SK-N-SH (cell line): ENCODE measurements at regions not wholly inside any gene's neighbourhood (a gene's known extent, or its start where the extent isn't known, plus 50 kb on each side); places are given as distances from the start of the nearest gene placed in this dataset.

ENCODE experiments used
- CTCF ChIA-PET: fragments of 300-600, 350-600 bp; formaldehyde crosslinking; extraction: SDS; loops from one replicate; lab custom pipeline; 2021; lab: Yijun Ruan, JAX
- POLR2A ChIA-PET: fragments of 350-600 bp; sonication (Branson Sonifier 250); formaldehyde crosslinking; extraction: SDS; loops from one replicate; lab custom pipeline; 2020; ENCODE audit warnings: antibody characterized with exemption, inconsistent platforms; lab: Yijun Ruan, JAX
- DNase-seq: peaks from one replicate; pipeline ENCODE4 v3.0.0; 2012
- H2AFZ ChIP-seq: fragments of 200-600 bp; sonication (generic); 2 replicates; pipeline ENCODE4 v1.8.1; 2016; ENCODE audit warnings: antibody characterized with exemption, mild to moderate bottlenecking, low read depth
- H3F3A ChIP-seq: fragments of 200-600 bp; sonication (generic); replicated peaks from 2 replicates; pipeline ENCODE3; 2016; ENCODE audit warnings: antibody characterized with exemption, mild to moderate bottlenecking; ENCODE audit not compliant: insufficient read depth
- H3K27ac ChIP-seq, 2 experiments: fragments of 200-500 bp in 1 of 2; fragments of 200-600 bp in 1 of 2; sonication (Bioruptor generic) in 1 of 2; sonication (generic), shearing (Covaris generic) in 1 of 2; 2 replicates each; pipeline versions ENCODE4 v1.5.1 to v1.6.1; 2014 to 2016; ENCODE audit warnings: low read depth in 2 of 2, inconsistent platforms in 1 of 2, low read length in 1 of 2, mild to moderate bottlenecking in 1 of 2, mixed read lengths in 1 of 2
- H3K27me3 ChIP-seq: fragments of 200-600 bp; sonication (generic), shearing (Covaris generic); 2 replicates; pipeline ENCODE4 v1.6.1; 2016; ENCODE audit warnings: mixed run types; ENCODE audit not compliant: insufficient read depth
- H3K36me3 ChIP-seq, 2 experiments: fragments of 200-500 bp in 1 of 2; fragments of 200-600 bp in 1 of 2; sonication (Bioruptor generic) in 1 of 2; sonication (generic) in 1 of 2; replicated peaks in 1 of 2; 2 replicates each; pipeline versions ENCODE3 to v1.5.1; 2014 to 2016; ENCODE audit warnings: low read length in 1 of 2, mild to moderate bottlenecking in 1 of 2; ENCODE audit not compliant: insufficient read depth in 2 of 2, control insufficient read depth in 1 of 2
- H3K4me1 ChIP-seq, 2 experiments: fragments of 200-500 bp in 1 of 2; fragments of 200-600 bp in 1 of 2; sonication (Bioruptor generic) in 1 of 2; sonication (generic), shearing (Covaris generic) in 1 of 2; 2 replicates each; pipeline versions ENCODE4 v1.5.1 to v1.6.1; 2014 to 2016; ENCODE audit warnings: low read depth in 1 of 2, low read length in 1 of 2, mixed run types in 1 of 2; ENCODE audit not compliant: insufficient read depth in 2 of 2, control insufficient read depth in 1 of 2
- H3K4me2 ChIP-seq: fragments of 200-600 bp; sonication (generic), shearing (Covaris generic); 2 replicates; pipeline ENCODE4 v1.6.1; 2017; ENCODE audit warnings: mixed run types
- H3K4me3 ChIP-seq, 2 experiments: fragments of 200-500 bp in 1 of 2; fragments of 200-600 bp in 1 of 2; sonication (Bioruptor generic) in 1 of 2; sonication (generic), shearing (Covaris generic) in 1 of 2; 2 replicates each; pipeline versions ENCODE4 v1.5.1 to v1.8.1; 2014 to 2016; ENCODE audit warnings: low read depth in 2 of 2, inconsistent platforms in 1 of 2, low read length in 1 of 2, mild to moderate bottlenecking in 1 of 2, mixed read lengths in 1 of 2, moderate library complexity in 1 of 2
- H3K79me2 ChIP-seq: fragments of 200-600 bp; sonication (generic); 2 replicates; pipeline ENCODE4 v1.8.1; 2017; ENCODE audit warnings: mild to moderate bottlenecking; ENCODE audit not compliant: insufficient read depth
- H3K9ac ChIP-seq: fragments of 200-600 bp; sonication (generic); 2 replicates; pipeline ENCODE4 v1.6.1; 2017; ENCODE audit warnings: mixed run types
- H3K9me2 ChIP-seq: fragments of 200-600 bp; sonication (generic); 2 replicates; pipeline ENCODE4 v1.6.1; 2017; ENCODE audit warnings: mixed run types
- H3K9me3 ChIP-seq: fragments of 200-600 bp; sonication (generic); 2 replicates; pipeline ENCODE4 v1.6.1; 2017; ENCODE audit warnings: mixed run types, mild to moderate bottlenecking, moderate library complexity
- H4K20me1 ChIP-seq: fragments of 200-600 bp; sonication (generic); 2 replicates; pipeline ENCODE4 v1.6.1; 2017; ENCODE audit warnings: mild to moderate bottlenecking, mixed run types; ENCODE audit not compliant: insufficient read depth
- CTCF ChIP-seq: fragments of 200-600 bp; sonication (generic); IDR thresholded peaks from 2 replicates; pipeline ENCODE4 v1.6.1; 2017; ENCODE audit warnings: antibody characterized with exemption, mild to moderate bottlenecking, moderate library complexity
- EP300 ChIP-seq, 2 experiments: IDR thresholded peaks; 2 replicates each; pipeline versions ENCODE4 v1.4.0 to v1.6.1; 2012; ENCODE audit warnings: borderline replicate concordance in 1 of 2, low read depth in 1 of 2, low read length in 1 of 2
- EZH2phosphoT487 ChIP-seq: fragments of 200-600 bp; sonication (generic); IDR thresholded peaks from 2 replicates; pipeline ENCODE4 v1.6.1; 2017; ENCODE audit warnings: low read depth, mixed run types, mild to moderate bottlenecking, antibody characterized with exemption, moderate library complexity, borderline replicate concordance
- FOSL2 ChIP-seq: IDR thresholded peaks from 2 replicates; pipeline ENCODE4 v1.4.0; 2012; ENCODE audit warnings: low read depth, mild to moderate bottlenecking, moderate library complexity, borderline replicate concordance
- FOXJ3 ChIP-seq: sonication (generic); formaldehyde crosslinking; IDR thresholded peaks from 2 replicates; pipeline ENCODE4 v1.5.1; 2020; ENCODE audit warnings: mild to moderate bottlenecking, missing genetic modification reagents
- GABPA ChIP-seq: IDR thresholded peaks from 2 replicates; pipeline ENCODE4 v1.4.0; 2012; ENCODE audit warnings: low read depth, mild to moderate bottlenecking
- MXI1 ChIP-seq: IDR thresholded peaks from 2 replicates; pipeline ENCODE4 v1.6.1; 2012; ENCODE audit warnings: mild to moderate bottlenecking, low read depth, low read length, improper control_type of control experiment
- NFIC ChIP-seq: IDR thresholded peaks from 2 replicates; pipeline ENCODE4 v1.4.0; 2012; ENCODE audit warnings: borderline replicate concordance
- NRF1 ChIP-seq: IDR thresholded peaks from 2 replicates; pipeline ENCODE4 v1.6.1; 2012; ENCODE audit warnings: low read depth, mild to moderate bottlenecking, low read length
- POLR2AphosphoS5 ChIP-seq: IDR thresholded peaks from 2 replicates; pipeline ENCODE4 v1.6.1; 2012; ENCODE audit warnings: low read depth, low read length
- RAD21 ChIP-seq: IDR thresholded peaks from 2 replicates; pipeline ENCODE4 v1.6.1; 2012; ENCODE audit warnings: mild to moderate bottlenecking, low read length
- RXRA ChIP-seq: IDR thresholded peaks from 2 replicates; pipeline ENCODE4 v1.4.0; 2012; ENCODE audit warnings: low read depth, mild to moderate bottlenecking, borderline replicate concordance
- SIN3A ChIP-seq: IDR thresholded peaks from 2 replicates; pipeline ENCODE4 v1.6.1; 2012; ENCODE audit warnings: low read depth, mild to moderate bottlenecking, low read length, moderate library complexity, borderline replicate concordance
- SMC3 ChIP-seq: IDR thresholded peaks from 2 replicates; pipeline ENCODE4 v1.6.1; 2012; ENCODE audit warnings: low read depth, low read length, improper control_type of control experiment
- TCF12 ChIP-seq: IDR thresholded peaks from 2 replicates; pipeline ENCODE4 v1.4.0; 2012
- USF1 ChIP-seq: IDR thresholded peaks from 2 replicates; pipeline ENCODE4 v1.4.0; 2012; ENCODE audit warnings: low read depth, borderline replicate concordance
- YY1 ChIP-seq: IDR thresholded peaks from 2 replicates; pipeline ENCODE4 v1.4.0; 2012; ENCODE audit warnings: low read depth, mild to moderate bottlenecking
- WGBS: methylation state at CpG from one replicate; pipeline ENCODE4 v1.1.6; 2017; ENCODE audit warnings: low lambda C conversion rate; 5-methylcytosine and 5-hydroxymethylcytosine counted together
- TF ChIP-seq, protein P1 (sequence below): fragments of 150-350 bp; IDR thresholded peaks from 2 replicates; pipeline ENCODE4 v1.6.1; 2016; ENCODE audit warnings: mild to moderate bottlenecking, low read depth, low read length
- TF ChIP-seq, protein P2 (sequence below): IDR thresholded peaks from 2 replicates; pipeline ENCODE4 v1.6.1; 2012; ENCODE audit warnings: mild to moderate bottlenecking, low read depth, low read length, moderate library complexity

DNA sequence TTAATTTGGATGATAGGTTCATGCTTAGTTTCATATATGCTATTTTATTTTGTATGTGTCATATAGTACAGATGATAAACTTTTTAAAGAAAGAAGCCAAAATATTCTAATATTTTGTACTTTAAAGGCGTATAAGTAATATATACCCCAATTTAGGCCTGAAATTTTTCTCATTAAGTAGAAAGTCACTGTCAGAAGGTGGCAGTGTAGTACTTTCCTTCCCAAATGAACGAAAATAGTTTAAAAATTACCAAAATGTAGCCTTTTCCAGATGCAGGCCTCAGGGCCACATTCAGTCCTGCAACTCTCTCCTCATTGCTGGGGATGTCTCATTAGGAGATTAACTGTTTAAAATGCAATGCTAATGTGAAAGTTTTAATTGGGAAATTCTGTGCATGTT lies 1263.6 kb downstream of the C4orf33 start:
- ChIA-PET CTCF (interaction anchor here (0.7 to 3.3 kb wide), 7 partner anchors 8 to 718 kb away, joined by 3 to 11 read pairs (median 4); no protein-coding TSS in a partner anchor), POLR2A (no interaction called here)
- Histone ChIP-seq H3F3A (peaks cover 7% of the 10 kb centered on the region), H2AFZ (no peak overlapping the region), H3K9me3 (no peaks in the 10 kb centered on the region), H3K9ac (no peak overlapping the region), H3K4me1 (no peaks in the 10 kb centered on the region; a peak in 1 of 4 replicates), H3K4me3 (no peak overlapping the region), H3K27me3 (no peaks in the 10 kb centered on the region; the same call in 1 of the 2 replicates), H3K27ac (no peak overlapping the region), H3K9me2 (no peaks in the 10 kb centered on the region), H4K20me1 (no peaks in the 10 kb centered on the region), H3K36me3 (no peaks in the 10 kb centered on the region), H3K79me2 (no peaks in the 10 kb centered on the region), H3K4me2 (no peak overlapping the region)
- peak; percentile 16 for DNase-seq
- TF ChIP-seq YY1 (no peak), FOXJ3 (CRISPR knock-in tag) (no peak), EZH2phosphoT487 (no peak), EP300 (IDR thresholded peaks at IDR 0.05; ENCODE audit: borderline replicate concordance in 1 of 2, low read depth in 1 of 2, low read length in 1 of 2) (no peak), MXI1 (no peak), NFIC (no peak), NRF1 (no peak), GABPA (no peak), TCF12 (no peak), RXRA (no peak), FOSL2 (no peak), SMC3 (peak; percentile 43), CTCF (peak; percentile 75), USF1 (no peak), POLR2AphosphoS5 (no peak), RAD21 (peak; percentile 79), SIN3A (no peak)
- TF ChIP-seq, protein P1, sequence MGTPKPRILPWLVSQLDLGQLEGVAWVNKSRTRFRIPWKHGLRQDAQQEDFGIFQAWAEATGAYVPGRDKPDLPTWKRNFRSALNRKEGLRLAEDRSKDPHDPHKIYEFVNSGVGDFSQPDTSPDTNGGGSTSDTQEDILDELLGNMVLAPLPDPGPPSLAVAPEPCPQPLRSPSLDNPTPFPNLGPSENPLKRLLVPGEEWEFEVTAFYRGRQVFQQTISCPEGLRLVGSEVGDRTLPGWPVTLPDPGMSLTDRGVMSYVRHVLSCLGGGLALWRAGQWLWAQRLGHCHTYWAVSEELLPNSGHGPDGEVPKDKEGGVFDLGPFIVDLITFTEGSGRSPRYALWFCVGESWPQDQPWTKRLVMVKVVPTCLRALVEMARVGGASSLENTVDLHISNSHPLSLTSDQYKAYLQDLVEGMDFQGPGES: no peak
- TF ChIP-seq, protein P2, sequence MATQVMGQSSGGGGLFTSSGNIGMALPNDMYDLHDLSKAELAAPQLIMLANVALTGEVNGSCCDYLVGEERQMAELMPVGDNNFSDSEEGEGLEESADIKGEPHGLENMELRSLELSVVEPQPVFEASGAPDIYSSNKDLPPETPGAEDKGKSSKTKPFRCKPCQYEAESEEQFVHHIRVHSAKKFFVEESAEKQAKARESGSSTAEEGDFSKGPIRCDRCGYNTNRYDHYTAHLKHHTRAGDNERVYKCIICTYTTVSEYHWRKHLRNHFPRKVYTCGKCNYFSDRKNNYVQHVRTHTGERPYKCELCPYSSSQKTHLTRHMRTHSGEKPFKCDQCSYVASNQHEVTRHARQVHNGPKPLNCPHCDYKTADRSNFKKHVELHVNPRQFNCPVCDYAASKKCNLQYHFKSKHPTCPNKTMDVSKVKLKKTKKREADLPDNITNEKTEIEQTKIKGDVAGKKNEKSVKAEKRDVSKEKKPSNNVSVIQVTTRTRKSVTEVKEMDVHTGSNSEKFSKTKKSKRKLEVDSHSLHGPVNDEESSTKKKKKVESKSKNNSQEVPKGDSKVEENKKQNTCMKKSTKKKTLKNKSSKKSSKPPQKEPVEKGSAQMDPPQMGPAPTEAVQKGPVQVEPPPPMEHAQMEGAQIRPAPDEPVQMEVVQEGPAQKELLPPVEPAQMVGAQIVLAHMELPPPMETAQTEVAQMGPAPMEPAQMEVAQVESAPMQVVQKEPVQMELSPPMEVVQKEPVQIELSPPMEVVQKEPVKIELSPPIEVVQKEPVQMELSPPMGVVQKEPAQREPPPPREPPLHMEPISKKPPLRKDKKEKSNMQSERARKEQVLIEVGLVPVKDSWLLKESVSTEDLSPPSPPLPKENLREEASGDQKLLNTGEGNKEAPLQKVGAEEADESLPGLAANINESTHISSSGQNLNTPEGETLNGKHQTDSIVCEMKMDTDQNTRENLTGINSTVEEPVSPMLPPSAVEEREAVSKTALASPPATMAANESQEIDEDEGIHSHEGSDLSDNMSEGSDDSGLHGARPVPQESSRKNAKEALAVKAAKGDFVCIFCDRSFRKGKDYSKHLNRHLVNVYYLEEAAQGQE: no peak
- 21% methylated on average over 2 of the region's 2 CpGs for WGBS
